K562 (cell line): ENCODE measurements at regions not wholly inside any gene's neighbourhood (a gene's known extent, or its start where the extent isn't known, plus 50 kb on each side); places are given as distances from the start of the nearest gene placed in this dataset.

ENCODE experiments used
- ATAC-seq: fragments of 200-7000 bp; cut with Tn5 transposase; 3 replicates; pipeline ENCODE4 v1.9.1; 2020; ENCODE audit warnings: moderate library complexity
- BruUV-seq: library from RNA; stranded (reverse); fragments of 400-500 nt; replicated peaks from 2 replicates; lab custom pipeline; 2021; lab: Mats Ljungman, UMichigan
- CTCF ChIA-PET: fragments of 300-600 bp; formaldehyde crosslinking; extraction: SDS; loops from one replicate; lab custom pipeline; 2021; ENCODE audit warnings: low intra/inter-chr PET ratio; lab: Yijun Ruan, JAX
- POLR2A ChIA-PET: fragments of 300-600, 350-650 bp; sonication (Branson Sonifier 250); formaldehyde crosslinking; extraction: SDS; loops from one replicate; lab custom pipeline; 2021; ENCODE audit warnings: antibody characterized with exemption, inconsistent platforms; lab: Yijun Ruan, JAX
- DNase-seq, 4 experiments: peaks; one replicate each; pipeline versions ENCODE4 v3.0.0 to v3.0.0-alpha.2; 2011 to 2018; ENCODE audit warnings: low spot score in 3 of 4, mixed read lengths in 3 of 4; ENCODE audit errors: extremely low read depth in 1 of 4
- FAIRE-seq: peaks from 2 replicates; lab custom pipeline; 2011; peaks lifted over from hg19 to GRCh38; lab: Jason Lieb, UNC
- H2AFZ ChIP-seq: 2 replicates; pipeline ENCODE4 v1.6.0; 2011; ENCODE audit warnings: low read depth, low read length, control low read depth, inconsistent platforms
- H3K27ac ChIP-seq: fragments of 200-600 bp; 3 replicates; pipeline ENCODE4 v1.8.0; 2011; ENCODE audit warnings: low read depth, mild to moderate bottlenecking, control low read depth, inconsistent platforms, low read length, moderate library complexity, mixed read lengths; ENCODE audit errors: extremely low read depth
- H3K27me3 ChIP-seq, 2 experiments: fragments of 300-600 bp in 1 of 2; 2 replicates in 1 of 2; 3 replicates in 1 of 2; pipeline versions ENCODE4 v1.6.0 to v1.8.0; 2011; ENCODE audit warnings: inconsistent platforms in 2 of 2, low read length in 2 of 2, mild to moderate bottlenecking in 1 of 2, mixed read lengths in 1 of 2, moderate library complexity in 1 of 2; ENCODE audit not compliant: control insufficient read depth in 2 of 2, insufficient read depth in 2 of 2
- H3K36me3 ChIP-seq: fragments of 300-600 bp; 3 replicates; pipeline ENCODE4 v1.8.0; 2011; ENCODE audit warnings: mild to moderate bottlenecking, low read length, inconsistent platforms; ENCODE audit not compliant: control insufficient read depth, insufficient read depth
- H3K4me1 ChIP-seq, 2 experiments: fragments of 200-600 bp in 1 of 2; replicated peaks in 1 of 2; 2 replicates in 1 of 2; 3 replicates in 1 of 2; pipeline versions ENCODE4 v1.5.1 to v1.8.0; 2011; ENCODE audit warnings: inconsistent platforms in 2 of 2, low read length in 2 of 2, mild to moderate bottlenecking in 1 of 2, mixed read lengths in 1 of 2, moderate library complexity in 1 of 2; ENCODE audit not compliant: control insufficient read depth in 2 of 2, insufficient read depth in 2 of 2
- H3K4me2 ChIP-seq: 2 replicates; pipeline ENCODE4 v1.6.1; 2011; ENCODE audit warnings: low read length, control low read depth, inconsistent platforms, mixed read lengths; ENCODE audit not compliant: insufficient read depth
- H3K4me3 ChIP-seq: fragments of 200-600 bp; sonication (generic), shearing (Covaris generic); 2 replicates; pipeline ENCODE4 v1.5.1; 2016; ENCODE audit warnings: control low read depth, inconsistent platforms
- H3K79me2 ChIP-seq: fragments of 200-600 bp; 3 replicates; pipeline ENCODE4 v1.8.0; 2011; ENCODE audit warnings: low read length, inconsistent platforms; ENCODE audit not compliant: control insufficient read depth, insufficient read depth
- H3K9ac ChIP-seq, 2 experiments: 2 replicates each; pipeline versions ENCODE4 v1.6.0 to v1.6.1; 2011; ENCODE audit warnings: low read depth in 2 of 2, low read length in 2 of 2, control low read depth in 1 of 2, inconsistent platforms in 1 of 2, mild to moderate bottlenecking in 1 of 2, mixed read lengths in 1 of 2; ENCODE audit not compliant: insufficient read depth in 1 of 2
- H3K9me1 ChIP-seq: one replicate; pipeline ENCODE4 v1.6.0; 2011; ENCODE audit warnings: inconsistent platforms, mild to moderate bottlenecking, low read length, moderate library complexity; ENCODE audit not compliant: control insufficient read depth, insufficient read depth
- H3K9me3 ChIP-seq: replicated peaks from 2 replicates; pipeline ENCODE4 v1.5.1; 2011; ENCODE audit warnings: low read depth, low read length, inconsistent platforms; ENCODE audit not compliant: control insufficient read depth, insufficient read depth
- H4K20me1 ChIP-seq: replicated peaks from 2 replicates; pipeline ENCODE4 v1.6.1; 2011; ENCODE audit warnings: low read length, inconsistent platforms, mixed read lengths; ENCODE audit not compliant: control insufficient read depth, insufficient read depth
- CGGBP1 ChIP-seq: fragments of 250-450 bp; sonication (Bioruptor Pico); IDR thresholded peaks from 2 replicates; pipeline ENCODE4 v1.9.0; 2021; ENCODE audit warnings: mild to moderate bottlenecking
- ELF1 ChIP-seq: fragments of 200-800 bp; sonication (Bioruptor generic); IDR thresholded peaks from 2 replicates; pipeline ENCODE4 v1.6.1; 2016; ENCODE audit warnings: missing genetic modification characterization, missing compliant biosample characterization
- MYNN ChIP-seq, 2 experiments: sonication (generic); formaldehyde crosslinking in 1 of 2; IDR thresholded peaks; 2 replicates each; pipeline versions ENCODE4 v1.5.0 to v1.6.1; 2016 to 2020; ENCODE audit warnings: antibody characterized with exemption in 1 of 2, missing genetic modification reagents in 1 of 2
- NELFE ChIP-seq: IDR thresholded peaks from 2 replicates; pipeline ENCODE4 v1.6.1; 2011; ENCODE audit warnings: mild to moderate bottlenecking; ENCODE audit not compliant: insufficient read depth, insufficient read length
- NFIC ChIP-seq: fragments of 450-650 bp; IDR thresholded peaks from 2 replicates; pipeline ENCODE4 v1.6.1; 2017; ENCODE audit warnings: mild to moderate bottlenecking, inconsistent platforms
- RB1 ChIP-seq: fragments of 450-650 bp; IDR thresholded peaks from 2 replicates; pipeline ENCODE4 v1.6.1; 2017; ENCODE audit warnings: low read depth, mild to moderate bottlenecking
- ZNF184 ChIP-seq: sonication (generic); formaldehyde crosslinking; IDR thresholded peaks from 2 replicates; pipeline ENCODE4 v1.5.0; 2020; ENCODE audit warnings: missing genetic modification reagents
- WGBS: fragments of 100-300 bp; shearing (Covaris generic); methylation state at CpG from one replicate; pipeline ENCODE4 v1.1.6; 2016; ENCODE audit warnings: low coverage, mixed read lengths; ENCODE audit not compliant: insufficient coverage; ENCODE audit errors: missing lambda C conversion rate; 5-methylcytosine and 5-hydroxymethylcytosine counted together
- in situ Hi-C: fragments of 300-500 bp; cut with MboI; formaldehyde crosslinking; loops from 4 replicates; pipeline ENCODE4 v1.15.0; 2018; ENCODE audit warnings: inconsistent platforms, mixed read lengths
- intact Hi-C: fragments of 100-400 bp; cut with micrococcal nuclease; formaldehyde crosslinking; loops from 2 replicates; pipeline ENCODE4 v1.14.2; 2022
- TF ChIP-seq, protein P1 (sequence below): fragments of 450-650 bp; formaldehyde crosslinking; IDR thresholded peaks from 2 replicates; pipeline ENCODE4 v1.4.0; 2020; ENCODE audit warnings: mild to moderate bottlenecking, mixed read lengths
- TF ChIP-seq, protein P2 (sequence below): sonication (generic); formaldehyde crosslinking; IDR thresholded peaks from 2 replicates; pipeline ENCODE4 v1.8.0; 2022; ENCODE audit warnings: mild to moderate bottlenecking, low read depth, missing genetic modification reagents

GRCh38 chr13:76777096-76777495 lies 109.1 kb downstream of the KCTD12 start:
- H3K36me3 ChIP-seq = no peaks in the 10 kb centered on the region
- H4K20me1 ChIP-seq = no peaks in the 10 kb centered on the region
- BruUV-seq = no TSS peak
- H3K4me2 ChIP-seq = no peak overlapping the region
- TF ChIP-seq NELFE = no peak
- TF ChIP-seq, protein P1, sequence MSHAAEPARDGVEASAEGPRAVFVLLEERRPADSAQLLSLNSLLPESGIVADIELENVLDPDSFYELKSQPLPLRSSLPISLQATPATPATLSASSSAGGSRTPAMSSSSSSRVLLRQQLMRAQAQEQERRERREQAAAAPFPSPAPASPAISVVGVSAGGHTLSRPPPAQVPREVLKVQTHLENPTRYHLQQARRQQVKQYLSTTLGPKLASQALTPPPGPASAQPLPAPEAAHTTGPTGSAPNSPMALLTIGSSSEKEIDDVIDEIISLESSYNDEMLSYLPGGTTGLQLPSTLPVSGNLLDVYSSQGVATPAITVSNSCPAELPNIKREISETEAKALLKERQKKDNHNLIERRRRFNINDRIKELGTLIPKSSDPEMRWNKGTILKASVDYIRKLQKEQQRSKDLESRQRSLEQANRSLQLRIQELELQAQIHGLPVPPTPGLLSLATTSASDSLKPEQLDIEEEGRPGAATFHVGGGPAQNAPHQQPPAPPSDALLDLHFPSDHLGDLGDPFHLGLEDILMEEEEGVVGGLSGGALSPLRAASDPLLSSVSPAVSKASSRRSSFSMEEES (CRISPR knock-in tag) = no peak
- no peak for TF ChIP-seq NFIC
- TF ChIP-seq CGGBP1 (CRISPR knock-in tag) = no peak
- TF ChIP-seq, protein P2, sequence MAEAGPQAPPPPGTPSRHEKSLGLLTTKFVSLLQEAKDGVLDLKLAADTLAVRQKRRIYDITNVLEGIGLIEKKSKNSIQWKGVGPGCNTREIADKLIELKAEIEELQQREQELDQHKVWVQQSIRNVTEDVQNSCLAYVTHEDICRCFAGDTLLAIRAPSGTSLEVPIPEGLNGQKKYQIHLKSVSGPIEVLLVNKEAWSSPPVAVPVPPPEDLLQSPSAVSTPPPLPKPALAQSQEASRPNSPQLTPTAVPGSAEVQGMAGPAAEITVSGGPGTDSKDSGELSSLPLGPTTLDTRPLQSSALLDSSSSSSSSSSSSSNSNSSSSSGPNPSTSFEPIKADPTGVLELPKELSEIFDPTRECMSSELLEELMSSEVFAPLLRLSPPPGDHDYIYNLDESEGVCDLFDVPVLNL (CRISPR knock-in tag) = no peak
- no peak for TF ChIP-seq ELF1 (tag)
- TF ChIP-seq RB1 = no peak
- no peak for TF ChIP-seq ZNF184
- no peak for TF ChIP-seq MYNN (IDR thresholded peaks at IDR 0.05)
- no peak for TF ChIP-seq MYNN (CRISPR knock-in tag; IDR thresholded peaks at IDR 0.05)
- no peak overlapping the region for H3K4me3 ChIP-seq
- no peaks in the 10 kb centered on the region for H3K9me1 ChIP-seq
- no peaks in the 10 kb centered on the region for H3K4me1 ChIP-seq
- no peaks in the 10 kb centered on the region for H3K9me3 ChIP-seq
- H3K27me3 ChIP-seq = no peaks in the 10 kb centered on the region
- in situ Hi-C loops = no loop called here
- CTCF ChIA-PET = no interaction called here
- DNase-seq (no peak), ATAC-seq (no peak), FAIRE-seq (no peak)
- H3K27ac ChIP-seq = no peak overlapping the region
- POLR2A ChIA-PET = interaction anchor here (0.6 kb wide), 1 partner anchor 682 kb away, joined by 4 read pairs; no protein-coding TSS in a partner anchor
- intact Hi-C loops = no loop called here
- no peaks in the 10 kb centered on the region for H3K79me2 ChIP-seq
- no peak overlapping the region for H2AFZ ChIP-seq
- 0% methylated on average over 1 of the region's 1 CpG for WGBS
- H3K9ac ChIP-seq = no peak overlapping the region
